HEK293 (cell line): ENCODE measurements at regions not wholly inside any gene's neighbourhood (a gene's known extent, or its start where the extent isn't known, plus 50 kb on each side); places are given as distances from the start of the nearest gene placed in this dataset.

Experiments used
- CTCF ChIA-PET: fragments of 350-600 bp; formaldehyde crosslinking; extraction: SDS; loops from one replicate; lab custom pipeline; 2021; ENCODE audit warnings: antibody characterized with exemption; lab: Yijun Ruan, JAX
- POLR2A ChIA-PET: fragments of 300-600 bp; formaldehyde crosslinking; extraction: SDS; loops from one replicate; lab custom pipeline; 2020; ENCODE audit warnings: antibody characterized with exemption, inconsistent platforms; lab: Yijun Ruan, JAX
- H3K27ac ChIP-seq: fragments of 200-500 bp; sonication (Bioruptor generic); 2 replicates; pipeline ENCODE4 v1.5.1; 2014; ENCODE audit warnings: low read depth, low read length, control low read depth, inconsistent platforms; ENCODE audit errors: extremely low read depth
- H3K36me3 ChIP-seq, 2 experiments: fragments of 200-500 bp in 1 of 2; sonication (Bioruptor generic) in 1 of 2; 1 replicate in 1 of 2; 2 replicates in 1 of 2; pipeline ENCODE4 v1.5.1; 2014 to 2017; ENCODE audit warnings: inconsistent platforms in 2 of 2, low read length in 2 of 2; ENCODE audit not compliant: control insufficient read depth in 2 of 2, insufficient read depth in 1 of 2
- H3K4me1 ChIP-seq: fragments of 200-500 bp; sonication (Bioruptor generic); 2 replicates; pipeline ENCODE4 v1.5.1; 2014; ENCODE audit warnings: mild to moderate bottlenecking, low read length, inconsistent platforms; ENCODE audit not compliant: control insufficient read depth, insufficient read depth
- H3K4me3 ChIP-seq: 2 replicates; pipeline ENCODE4 v1.5.1; 2011; ENCODE audit warnings: low read depth, mild to moderate bottlenecking, control low read depth, low read length, moderate library complexity
- H3K9me3 ChIP-seq: fragments of 200-500 bp; sonication (Bioruptor generic); 2 replicates; pipeline ENCODE4 v1.5.1; 2014; ENCODE audit warnings: low read depth, low read length, inconsistent platforms; ENCODE audit not compliant: control insufficient read depth, insufficient read depth
- HOXC10 ChIP-seq: sonication (generic); formaldehyde crosslinking; IDR thresholded peaks from 2 replicates; pipeline ENCODE4 v1.8.1; 2023; ENCODE audit warnings: mild to moderate bottlenecking, missing genetic modification reagents
- KLF8 ChIP-seq: fragments of 450-650 bp; formaldehyde crosslinking; IDR thresholded peaks from 2 replicates; pipeline ENCODE4 v1.5.1; 2016; ENCODE audit warnings: missing biosample characterization, missing genetic modification characterization
- ZBTB21 ChIP-seq: fragments of 450-650 bp; formaldehyde crosslinking; IDR thresholded peaks from 2 replicates; pipeline ENCODE4 v1.5.1; 2017; ENCODE audit warnings: missing biosample characterization, missing genetic modification characterization
- ZFP41 ChIP-seq: fragments of 450-650 bp; formaldehyde crosslinking; IDR thresholded peaks from 2 replicates; pipeline ENCODE4 v1.5.1; 2016; ENCODE audit warnings: missing biosample characterization, missing genetic modification characterization, borderline replicate concordance
- ZNF184 ChIP-seq: fragments of 450-650 bp; IDR thresholded peaks from 2 replicates; pipeline ENCODE4 v1.5.1; 2018; ENCODE audit warnings: missing biosample characterization, mild to moderate bottlenecking, missing genetic modification characterization
- ZNF202 ChIP-seq: fragments of 450-650 bp; formaldehyde crosslinking; IDR thresholded peaks from 2 replicates; pipeline ENCODE4 v1.5.1; 2016; ENCODE audit warnings: missing biosample characterization, missing genetic modification characterization, borderline replicate concordance
- ZNF239 ChIP-seq: fragments of 450-650 bp; formaldehyde crosslinking; IDR thresholded peaks from 2 replicates; pipeline ENCODE4 v1.5.1; 2016; ENCODE audit warnings: missing biosample characterization, missing genetic modification characterization
- ZNF266 ChIP-seq: fragments of 450-650 bp; formaldehyde crosslinking; IDR thresholded peaks from 2 replicates; pipeline ENCODE4 v1.5.1; 2016; ENCODE audit warnings: missing biosample characterization, missing genetic modification characterization, low read depth
- ZNF501 ChIP-seq: fragments of 450-650 bp; formaldehyde crosslinking; IDR thresholded peaks from 2 replicates; pipeline ENCODE4 v1.5.1; 2016; ENCODE audit warnings: missing biosample characterization, missing genetic modification characterization
- ZNF530 ChIP-seq: fragments of 450-650 bp; formaldehyde crosslinking; IDR thresholded peaks from 2 replicates; pipeline ENCODE4 v1.5.1; 2016; ENCODE audit warnings: low read depth, missing biosample characterization, missing genetic modification characterization
- ZNF549 ChIP-seq: fragments of 450-650 bp; IDR thresholded peaks from 2 replicates; pipeline ENCODE4 v1.5.1; 2018; ENCODE audit warnings: missing biosample characterization, missing genetic modification characterization, mild to moderate bottlenecking, inconsistent platforms, moderate library complexity
- ZNF610 ChIP-seq: fragments of 450-650 bp; formaldehyde crosslinking; IDR thresholded peaks from 2 replicates; pipeline ENCODE4 v1.5.1; 2016; ENCODE audit warnings: missing biosample characterization, missing genetic modification characterization, borderline replicate concordance
- ZNF624 ChIP-seq: fragments of 450-650 bp; formaldehyde crosslinking; IDR thresholded peaks from 2 replicates; pipeline ENCODE4 v1.5.1; 2017; ENCODE audit warnings: missing biosample characterization, missing genetic modification characterization
- ZNF670 ChIP-seq: fragments of 450-650 bp; formaldehyde crosslinking; IDR thresholded peaks from 2 replicates; pipeline ENCODE4 v1.5.1; 2016; ENCODE audit warnings: missing biosample characterization, missing genetic modification characterization, low read depth
- ZNF704 ChIP-seq: fragments of 450-650 bp; formaldehyde crosslinking; IDR thresholded peaks from 2 replicates; pipeline ENCODE4 v1.5.1; 2016; ENCODE audit warnings: missing biosample characterization, missing genetic modification characterization
- ZNF768 ChIP-seq: fragments of 450-650 bp; formaldehyde crosslinking; IDR thresholded peaks from 2 replicates; pipeline ENCODE4 v1.5.1; 2018; ENCODE audit warnings: missing biosample characterization, mild to moderate bottlenecking, missing genetic modification characterization
- ZNF792 ChIP-seq: fragments of 450-650 bp; formaldehyde crosslinking; IDR thresholded peaks from 2 replicates; pipeline ENCODE4 v1.5.1; 2016; ENCODE audit warnings: missing biosample characterization, missing genetic modification characterization
- ZNF830 ChIP-seq: fragments of 450-650 bp; IDR thresholded peaks from 2 replicates; pipeline ENCODE4 v1.5.0; 2018; ENCODE audit warnings: missing biosample characterization, missing genetic modification characterization, low read depth, mild to moderate bottlenecking, moderate library complexity
- ZSCAN30 ChIP-seq: fragments of 450-650 bp; IDR thresholded peaks from 2 replicates; pipeline ENCODE4 v1.5.1; 2018; ENCODE audit warnings: missing biosample characterization, mild to moderate bottlenecking, missing genetic modification characterization, moderate library complexity
- TF ChIP-seq, protein P1 (sequence below): fragments of 450-650 bp; formaldehyde crosslinking; IDR thresholded peaks from 2 replicates; pipeline ENCODE4 v1.5.1; 2016; ENCODE audit warnings: missing biosample characterization, missing genetic modification characterization
- TF ChIP-seq, protein P2 (sequence below): fragments of 450-650 bp; formaldehyde crosslinking; IDR thresholded peaks from 2 replicates; pipeline ENCODE4 v1.5.1; 2016; ENCODE audit warnings: missing biosample characterization, missing genetic modification characterization
- TF ChIP-seq, protein P3 (sequence below): fragments of 450-650 bp; formaldehyde crosslinking; IDR thresholded peaks from 2 replicates; pipeline ENCODE4 v1.5.1; 2016; ENCODE audit warnings: missing biosample characterization, missing genetic modification characterization

- CTCF ChIA-PET, result no interaction called here
- POLR2A ChIA-PET, result no interaction called here
- Histone ChIP-seq H3K9me3 (no peaks in the 10 kb centered on the region), H3K36me3 (no peaks in the 10 kb centered on the region), H3K4me3 (no peak overlapping the region), H3K4me1 (no peaks in the 10 kb centered on the region), H3K27ac (no peak overlapping the region)
- TF ChIP-seq ZNF202 (tag by site-specific recombination) (no peak), ZSCAN30 (tag by site-specific recombination) (no peak), ZNF501 (tag by site-specific recombination) (no peak), ZNF266 (tag by site-specific recombination) (no peak), HOXC10 (CRISPR knock-in tag) (no peak), ZNF530 (tag by site-specific recombination) (no peak), ZNF549 (no peak), ZNF184 (tag by site-specific recombination) (no peak)
These were observed 202.7 kb upstream of the SPRY1 start for GRCh38 chr4:123193802-123194367.

DNA sequence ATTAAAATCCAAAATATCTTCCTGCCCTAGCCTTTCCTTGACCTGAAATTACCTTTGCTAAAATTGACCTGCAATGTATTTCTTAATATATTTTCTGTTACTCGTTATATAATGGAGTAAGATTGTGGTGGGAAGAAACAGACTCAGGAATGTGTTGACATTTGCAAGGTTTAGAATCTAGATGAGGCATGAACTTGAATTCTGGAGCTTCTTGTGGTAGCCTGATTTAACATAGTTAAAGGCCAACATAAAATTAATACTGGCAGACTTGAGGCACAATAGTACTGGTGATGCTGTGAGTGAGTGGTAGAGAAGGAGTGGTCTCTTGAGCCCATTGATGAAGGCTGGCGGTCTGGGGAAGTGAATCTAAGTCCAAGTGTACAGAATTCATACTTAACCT lies 197.9 kb upstream of the SPRY1 start:
- Histone ChIP-seq H3K36me3 (no peaks in the 10 kb centered on the region), H3K9me3 (no peaks in the 10 kb centered on the region), H3K4me1 (no peaks in the 10 kb centered on the region), H3K4me3 (no peak overlapping the region), H3K27ac (no peak overlapping the region)
- POLR2A ChIA-PET, result no interaction called here
- CTCF ChIA-PET, result no interaction called here
- TF ChIP-seq, protein P1, sequence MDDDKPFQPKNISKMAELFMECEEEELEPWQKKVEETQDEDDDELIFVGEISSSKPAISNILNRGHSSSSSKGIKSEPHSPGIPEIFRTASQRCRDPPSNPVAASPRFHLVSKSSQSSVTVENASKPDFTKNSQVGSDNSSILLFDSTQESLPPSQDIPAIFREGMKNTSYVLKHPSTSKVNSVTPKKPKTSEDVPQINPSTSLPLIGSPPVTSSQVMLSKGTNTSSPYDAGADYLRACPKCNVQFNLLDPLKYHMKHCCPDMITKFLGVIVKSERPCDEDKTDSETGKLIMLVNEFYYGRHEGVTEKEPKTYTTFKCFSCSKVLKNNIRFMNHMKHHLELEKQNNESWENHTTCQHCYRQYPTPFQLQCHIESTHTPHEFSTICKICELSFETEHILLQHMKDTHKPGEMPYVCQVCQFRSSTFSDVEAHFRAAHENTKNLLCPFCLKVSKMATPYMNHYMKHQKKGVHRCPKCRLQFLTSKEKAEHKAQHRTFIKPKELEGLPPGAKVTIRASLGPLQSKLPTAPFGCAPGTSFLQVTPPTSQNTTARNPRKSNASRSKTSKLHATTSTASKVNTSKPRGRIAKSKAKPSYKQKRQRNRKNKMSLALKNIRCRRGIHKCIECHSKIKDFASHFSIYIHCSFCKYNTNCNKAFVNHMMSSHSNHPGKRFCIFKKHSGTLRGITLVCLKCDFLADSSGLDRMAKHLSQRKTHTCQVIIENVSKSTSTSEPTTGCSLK (tag by site-specific recombination), result no peak
- no peak for TF ChIP-seq ZNF239 (tag by site-specific recombination)
- TF ChIP-seq ZNF670 (tag by site-specific recombination), result no peak
- TF ChIP-seq, protein P2, sequence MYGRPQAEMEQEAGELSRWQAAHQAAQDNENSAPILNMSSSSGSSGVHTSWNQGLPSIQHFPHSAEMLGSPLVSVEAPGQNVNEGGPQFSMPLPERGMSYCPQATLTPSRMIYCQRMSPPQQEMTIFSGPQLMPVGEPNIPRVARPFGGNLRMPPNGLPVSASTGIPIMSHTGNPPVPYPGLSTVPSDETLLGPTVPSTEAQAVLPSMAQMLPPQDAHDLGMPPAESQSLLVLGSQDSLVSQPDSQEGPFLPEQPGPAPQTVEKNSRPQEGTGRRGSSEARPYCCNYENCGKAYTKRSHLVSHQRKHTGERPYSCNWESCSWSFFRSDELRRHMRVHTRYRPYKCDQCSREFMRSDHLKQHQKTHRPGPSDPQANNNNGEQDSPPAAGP (tag by site-specific recombination), result no peak
- no peak for TF ChIP-seq ZNF768 (tag by site-specific recombination)
- TF ChIP-seq ZNF610 (tag by site-specific recombination), result no peak
- TF ChIP-seq ZBTB21 (tag by site-specific recombination), result no peak
- TF ChIP-seq ZNF830 (tag by site-specific recombination), result no peak
- TF ChIP-seq KLF8 (tag by site-specific recombination), result no peak
- TF ChIP-seq ZNF704 (tag by site-specific recombination), result no peak
- no peak for TF ChIP-seq ZFP41 (tag by site-specific recombination)
- TF ChIP-seq ZNF792, result no peak
- TF ChIP-seq, protein P3, sequence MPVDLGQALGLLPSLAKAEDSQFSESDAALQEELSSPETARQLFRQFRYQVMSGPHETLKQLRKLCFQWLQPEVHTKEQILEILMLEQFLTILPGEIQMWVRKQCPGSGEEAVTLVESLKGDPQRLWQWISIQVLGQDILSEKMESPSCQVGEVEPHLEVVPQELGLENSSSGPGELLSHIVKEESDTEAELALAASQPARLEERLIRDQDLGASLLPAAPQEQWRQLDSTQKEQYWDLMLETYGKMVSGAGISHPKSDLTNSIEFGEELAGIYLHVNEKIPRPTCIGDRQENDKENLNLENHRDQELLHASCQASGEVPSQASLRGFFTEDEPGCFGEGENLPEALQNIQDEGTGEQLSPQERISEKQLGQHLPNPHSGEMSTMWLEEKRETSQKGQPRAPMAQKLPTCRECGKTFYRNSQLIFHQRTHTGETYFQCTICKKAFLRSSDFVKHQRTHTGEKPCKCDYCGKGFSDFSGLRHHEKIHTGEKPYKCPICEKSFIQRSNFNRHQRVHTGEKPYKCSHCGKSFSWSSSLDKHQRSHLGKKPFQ (tag by site-specific recombination), result no peak
- no peak for TF ChIP-seq ZNF624 (tag by site-specific recombination)
